Glutamatergic neuron (in vitro differentiated cells): ENCODE measurements at regions not wholly inside any gene's neighbourhood (a gene's known extent, or its start where the extent isn't known, plus 50 kb on each side); places are given as distances from the start of the nearest gene placed in this dataset.

Source experiments
- DNase-seq: peaks from one replicate; pipeline ENCODE4 v3.0.0; 2022
- H3K27ac Mint-ChIP-seq: one replicate; pipeline ENCODE4 v1.8.0; 2020; ENCODE audit warnings: mild to moderate bottlenecking, mixed read lengths, inconsistent platforms; ENCODE audit not compliant: unreplicated experiment
- H3K27me3 Mint-ChIP-seq: one replicate; pipeline ENCODE4 v1.8.0; 2020; ENCODE audit warnings: mild to moderate bottlenecking, moderate library complexity, mixed read lengths, inconsistent platforms; ENCODE audit not compliant: unreplicated experiment
- H3K36me3 Mint-ChIP-seq: one replicate; pipeline ENCODE4 v1.8.0; 2020; ENCODE audit warnings: mild to moderate bottlenecking, mixed read lengths, inconsistent platforms; ENCODE audit not compliant: unreplicated experiment
- H3K4me1 Mint-ChIP-seq: one replicate; pipeline ENCODE4 v1.8.0; 2020; ENCODE audit warnings: mild to moderate bottlenecking, low read depth, mixed read lengths, inconsistent platforms; ENCODE audit not compliant: unreplicated experiment
- H3K4me3 Mint-ChIP-seq: one replicate; pipeline ENCODE4 v1.8.0; 2020; ENCODE audit warnings: mild to moderate bottlenecking, mixed read lengths, inconsistent platforms; ENCODE audit not compliant: unreplicated experiment
- H3K9me3 Mint-ChIP-seq: one replicate; pipeline ENCODE4 v1.8.0; 2020; ENCODE audit warnings: mild to moderate bottlenecking, moderate library complexity, mixed read lengths, inconsistent platforms; ENCODE audit not compliant: unreplicated experiment
- TF ChIP-seq, protein P1 (sequence below): fragments of 200-600 bp; sonication (generic); IDR thresholded peaks from one replicate; pipeline ENCODE4 v1.5.0; 2021; ENCODE audit not compliant: partially characterized antibody, unreplicated experiment

DNA sequence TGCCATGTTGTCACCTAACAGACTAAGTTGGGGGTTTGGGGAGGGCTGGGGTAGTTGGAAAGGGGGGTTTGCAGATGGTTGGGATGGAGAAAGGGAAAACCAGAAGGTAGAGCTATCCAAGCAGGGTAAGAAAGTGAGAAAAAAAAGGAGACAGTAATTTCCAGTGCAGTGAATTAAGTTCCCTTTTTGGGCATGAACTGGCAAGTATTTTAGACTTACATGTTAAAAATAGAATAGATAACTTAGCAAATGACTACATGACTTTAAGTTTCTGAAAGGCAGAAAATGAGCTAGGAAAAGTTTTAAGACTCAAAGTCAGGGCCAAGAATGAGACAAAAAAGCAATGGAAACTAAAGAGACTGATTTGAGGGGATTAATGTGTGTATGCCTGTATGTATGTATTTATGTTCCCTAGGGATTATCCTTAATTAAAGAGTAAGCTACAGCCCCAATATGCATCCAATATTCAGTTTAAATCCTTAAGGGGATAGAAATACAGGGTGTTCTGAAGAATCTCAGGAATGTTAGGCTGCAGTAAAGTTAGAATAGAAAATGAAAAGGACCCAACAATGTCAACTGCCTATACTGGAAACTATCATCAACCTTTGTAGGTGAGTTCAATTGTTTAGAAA lies 285.2 kb upstream of the MME start:
- no peaks in the 10 kb centered on the region for H3K36me3 Mint-ChIP-seq
- H3K4me1 Mint-ChIP-seq = peaks cover 2% of the 10 kb centered on the region
- H3K27ac Mint-ChIP-seq = no peak overlapping the region
- no peaks in the 10 kb centered on the region for H3K9me3 Mint-ChIP-seq
- no peak for DNase-seq
- TF ChIP-seq, protein P1, sequence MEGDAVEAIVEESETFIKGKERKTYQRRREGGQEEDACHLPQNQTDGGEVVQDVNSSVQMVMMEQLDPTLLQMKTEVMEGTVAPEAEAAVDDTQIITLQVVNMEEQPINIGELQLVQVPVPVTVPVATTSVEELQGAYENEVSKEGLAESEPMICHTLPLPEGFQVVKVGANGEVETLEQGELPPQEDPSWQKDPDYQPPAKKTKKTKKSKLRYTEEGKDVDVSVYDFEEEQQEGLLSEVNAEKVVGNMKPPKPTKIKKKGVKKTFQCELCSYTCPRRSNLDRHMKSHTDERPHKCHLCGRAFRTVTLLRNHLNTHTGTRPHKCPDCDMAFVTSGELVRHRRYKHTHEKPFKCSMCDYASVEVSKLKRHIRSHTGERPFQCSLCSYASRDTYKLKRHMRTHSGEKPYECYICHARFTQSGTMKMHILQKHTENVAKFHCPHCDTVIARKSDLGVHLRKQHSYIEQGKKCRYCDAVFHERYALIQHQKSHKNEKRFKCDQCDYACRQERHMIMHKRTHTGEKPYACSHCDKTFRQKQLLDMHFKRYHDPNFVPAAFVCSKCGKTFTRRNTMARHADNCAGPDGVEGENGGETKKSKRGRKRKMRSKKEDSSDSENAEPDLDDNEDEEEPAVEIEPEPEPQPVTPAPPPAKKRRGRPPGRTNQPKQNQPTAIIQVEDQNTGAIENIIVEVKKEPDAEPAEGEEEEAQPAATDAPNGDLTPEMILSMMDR = no peak
- H3K27me3 Mint-ChIP-seq = no peaks in the 10 kb centered on the region
- H3K4me3 Mint-ChIP-seq = no peak overlapping the region

DNA sequence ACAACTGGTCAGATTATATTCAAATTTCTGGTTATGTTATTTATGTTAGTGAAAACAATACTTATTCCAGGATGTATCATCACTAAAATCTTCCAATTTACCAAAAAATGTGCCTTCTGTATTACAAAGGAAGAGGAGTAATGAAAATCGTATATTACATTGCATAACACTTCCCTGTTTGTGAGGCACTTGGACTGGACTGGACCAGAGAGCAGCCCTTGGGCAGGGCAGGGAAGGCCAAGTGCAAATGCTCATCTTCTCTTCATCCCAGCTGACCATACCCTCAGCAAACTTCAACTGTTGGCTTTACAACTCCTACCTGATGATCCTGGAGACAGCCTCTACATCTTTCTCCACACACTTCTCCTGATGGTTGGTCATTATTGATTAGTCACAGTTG lies 285.7 kb upstream of the MME start:
- H3K27ac Mint-ChIP-seq = no peak overlapping the region
- TF ChIP-seq, protein P1 = no peak
- no peaks in the 10 kb centered on the region for H3K9me3 Mint-ChIP-seq
- H3K36me3 Mint-ChIP-seq = no peaks in the 10 kb centered on the region
- H3K27me3 Mint-ChIP-seq = no peaks in the 10 kb centered on the region
- peaks cover 2% of the 10 kb centered on the region for H3K4me1 Mint-ChIP-seq
- DNase-seq = no peak
- no peak overlapping the region for H3K4me3 Mint-ChIP-seq

DNA sequence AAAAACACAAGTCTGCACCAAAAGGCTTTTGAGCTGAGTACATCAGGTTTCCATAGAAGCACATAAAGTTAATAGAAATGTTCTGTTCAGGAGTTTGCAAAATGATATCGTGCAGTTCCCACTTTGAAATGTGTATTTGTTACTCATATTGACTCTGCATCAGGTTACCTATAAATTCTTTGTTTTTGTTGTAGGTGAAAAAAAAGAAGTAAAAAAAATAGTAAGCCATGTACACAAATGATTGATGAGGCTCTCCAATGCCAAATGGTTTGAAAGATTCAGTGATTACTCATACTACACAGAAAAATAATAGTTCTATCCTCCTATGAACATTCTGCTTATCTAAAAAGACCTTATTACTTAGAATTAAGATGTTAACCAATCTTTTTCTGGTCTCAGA lies 287.3 kb upstream of the MME start:
- peaks cover 2% of the 10 kb centered on the region for H3K4me1 Mint-ChIP-seq
- no peaks in the 10 kb centered on the region for H3K36me3 Mint-ChIP-seq
- H3K27me3 Mint-ChIP-seq = no peaks in the 10 kb centered on the region
- no peak overlapping the region for H3K4me3 Mint-ChIP-seq
- H3K9me3 Mint-ChIP-seq = no peaks in the 10 kb centered on the region
- DNase-seq = no peak
- TF ChIP-seq, protein P1 = no peak
- no peak overlapping the region for H3K27ac Mint-ChIP-seq

DNA sequence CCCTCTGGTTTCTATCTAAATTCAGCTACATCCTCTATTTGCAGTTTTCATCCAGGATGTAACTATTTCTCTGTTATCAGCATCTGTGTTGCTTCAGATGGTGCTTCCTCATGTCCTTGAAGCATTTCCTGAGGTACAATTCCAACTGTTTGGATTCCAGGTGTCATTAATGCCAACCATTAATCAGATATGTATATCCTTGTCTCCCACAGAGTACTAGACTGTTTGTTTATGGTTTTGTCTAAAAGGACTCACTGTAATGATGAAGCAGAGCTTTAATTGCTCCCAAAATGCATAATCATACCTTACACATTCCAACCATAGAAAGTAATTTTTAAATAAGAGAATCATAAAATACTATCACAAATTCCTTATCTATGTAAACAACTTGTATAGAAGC lies 288.5 kb upstream of the MME start:
- TF ChIP-seq, protein P1 = no peak
- Mint-ChIP-seq H3K9me3 (no peaks in the 10 kb centered on the region), H3K4me1 (peaks cover 2% of the 10 kb centered on the region), H3K27ac (no peak overlapping the region), H3K4me3 (no peak overlapping the region), H3K36me3 (no peaks in the 10 kb centered on the region), H3K27me3 (no peaks in the 10 kb centered on the region)
- DNase-seq = no peak

DNA sequence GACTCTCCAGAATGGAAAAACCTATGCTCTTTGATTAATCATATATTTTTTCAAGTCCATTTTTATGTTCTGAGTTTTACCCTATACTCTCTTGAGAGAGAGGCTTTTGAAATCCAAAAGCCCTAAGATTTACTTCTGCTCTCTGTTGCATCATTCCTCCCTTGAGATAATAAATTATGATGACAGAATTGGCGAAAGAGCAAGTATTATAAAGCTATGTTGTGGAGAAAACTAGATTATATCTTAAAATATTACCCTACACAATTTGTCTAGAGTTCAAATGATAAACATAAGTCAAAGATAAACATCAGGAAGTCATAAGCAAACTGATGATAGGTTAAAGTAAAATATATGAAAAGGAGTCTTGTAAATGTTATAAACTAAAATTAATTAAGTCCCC lies 293.4 kb upstream of the MME start:
- no peak overlapping the region for H3K27ac Mint-ChIP-seq
- no peaks in the 10 kb centered on the region for H3K9me3 Mint-ChIP-seq
- no peaks in the 10 kb centered on the region for H3K27me3 Mint-ChIP-seq
- peaks cover 2% of the 10 kb centered on the region for H3K4me1 Mint-ChIP-seq
- DNase-seq = no peak
- TF ChIP-seq, protein P1 = no peak
- H3K36me3 Mint-ChIP-seq = no peaks in the 10 kb centered on the region
- no peak overlapping the region for H3K4me3 Mint-ChIP-seq
